Non-pigmented ciliary epithelial cell (primary cell): ENCODE measurements at regions not wholly inside any gene's neighbourhood (a gene's known extent, or its start where the extent isn't known, plus 50 kb on each side); places are given as distances from the start of the nearest gene placed in this dataset.
"Not testable (repeated sequence)": the region's sequence is repeated elsewhere in the genome, so short reads cannot be mapped to it uniquely, and the experiment has no call there.

Experiments
- DNase-seq: peaks from one replicate; pipeline ENCODE4 v3.0.0-alpha.2; 2010; ENCODE audit warnings: low read depth

DNA sequence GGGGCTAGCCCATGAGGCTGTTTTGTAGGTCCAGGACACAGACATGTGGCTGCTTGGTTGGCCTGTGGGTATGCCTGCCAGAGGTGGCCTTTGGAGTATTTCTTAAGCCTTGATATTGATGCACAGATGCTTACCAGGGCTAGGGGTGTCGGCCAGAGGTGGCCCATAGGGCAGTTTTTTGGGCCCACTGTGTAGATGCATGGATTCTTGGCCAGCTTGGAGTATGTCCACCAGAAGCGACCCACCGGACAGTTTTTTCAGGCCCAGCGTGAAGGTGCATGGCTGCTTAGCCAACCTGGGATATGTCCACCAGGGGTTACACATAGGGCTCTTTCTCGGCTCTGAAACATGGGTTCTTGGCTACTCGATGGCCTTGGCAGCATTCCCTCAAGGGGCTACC is 1199.1 kb downstream of the CNTNAP5 start:
- no peak for DNase-seq

- no peak for DNase-seq
These were observed 1199.7 kb downstream of the CNTNAP5 start for GRCh38 chr2:125224830-125225229.

DNA sequence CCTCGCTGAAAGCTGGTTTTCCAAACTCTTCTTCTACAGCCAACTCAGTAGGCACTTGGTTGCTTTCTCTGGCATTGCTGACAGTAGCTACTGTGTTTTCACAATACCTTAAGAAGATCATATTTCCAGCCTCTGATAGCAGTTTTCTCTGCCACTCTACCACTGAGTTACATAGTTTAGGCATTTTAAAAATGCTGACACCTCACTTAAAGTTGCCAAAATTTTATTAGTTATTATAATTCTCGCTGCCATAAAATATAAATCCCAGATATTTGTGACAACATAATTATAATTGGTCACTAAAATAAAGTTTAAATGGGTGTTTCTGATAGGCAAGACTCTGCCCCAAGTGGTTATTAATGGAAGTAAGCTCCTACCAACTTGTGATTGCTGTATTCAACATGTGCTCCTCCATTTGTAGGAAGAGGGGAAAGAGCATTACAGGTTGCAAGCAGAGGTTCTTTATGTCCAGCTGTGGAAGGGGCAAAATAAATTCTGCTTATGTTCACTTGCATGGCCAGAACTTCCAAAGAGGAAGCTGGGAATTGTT is 1202.8 kb downstream of the CNTNAP5 start:
- DNase-seq, result no peak

DNA sequence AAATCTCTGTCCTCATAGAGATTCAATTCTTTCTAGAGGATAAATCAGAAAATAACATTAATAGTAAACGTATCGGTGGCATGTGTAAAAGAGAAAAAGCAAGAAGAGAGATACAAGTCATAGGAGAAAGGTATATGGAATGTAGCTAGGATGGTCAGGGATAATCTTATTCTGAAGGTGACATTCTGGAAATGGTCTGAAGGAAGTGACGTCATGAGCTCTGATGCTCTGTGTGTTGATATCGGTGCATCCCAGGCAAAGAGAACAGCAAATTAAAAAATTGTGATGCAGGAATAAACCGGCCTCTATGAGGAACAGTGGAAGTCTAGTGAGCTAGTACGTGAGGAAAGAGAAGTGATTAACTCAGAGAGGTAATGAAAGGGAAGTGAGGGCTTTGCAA is 1215.8 kb downstream of the CNTNAP5 start:
- DNase-seq, result no peak

GRCh38 chr2:125243074-125243473 is 1218.0 kb downstream of the CNTNAP5 start:
- DNase-seq, result no peak

DNA sequence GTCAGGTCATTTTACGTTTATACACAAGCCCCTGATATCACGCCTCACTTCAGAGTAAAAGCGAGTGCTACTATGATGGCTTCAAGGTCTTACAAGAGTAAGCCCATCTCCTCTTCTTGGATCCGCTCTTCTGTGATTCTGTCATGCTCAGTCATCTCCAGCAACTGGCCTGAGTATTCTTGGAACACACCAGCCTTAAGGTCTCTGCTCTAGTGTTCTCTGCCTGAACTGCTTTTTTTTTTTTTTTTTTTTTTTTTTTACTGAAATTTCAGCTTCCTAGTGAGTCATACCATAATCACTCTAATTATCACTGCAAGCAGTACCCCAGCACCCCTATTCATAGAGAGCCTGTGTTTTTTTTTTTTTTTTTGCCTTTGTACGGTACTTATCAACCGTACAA is 1228.9 kb downstream of the CNTNAP5 start:
- no peak for DNase-seq

DNA sequence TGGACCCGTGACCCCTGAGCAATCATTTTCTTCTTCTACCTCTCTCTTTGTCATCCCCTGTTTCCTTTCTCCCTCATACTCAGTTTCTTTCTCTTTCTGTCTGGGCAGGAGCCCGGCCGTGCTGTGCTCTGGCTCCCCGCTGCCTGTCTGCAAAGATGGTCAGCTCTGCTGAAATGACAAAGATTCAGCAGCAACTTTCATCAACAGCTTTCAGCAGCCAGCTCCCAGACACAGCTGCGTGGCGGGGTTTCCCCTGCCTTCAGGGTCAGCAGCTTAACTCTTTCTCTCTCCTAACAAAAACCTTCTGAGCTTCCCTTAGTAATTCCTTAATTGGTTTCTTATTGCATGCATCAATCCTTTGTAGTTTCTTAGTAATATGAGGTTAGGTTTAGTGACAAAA is 1234.4 kb downstream of the CNTNAP5 start:
- no peak for DNase-seq

DNA sequence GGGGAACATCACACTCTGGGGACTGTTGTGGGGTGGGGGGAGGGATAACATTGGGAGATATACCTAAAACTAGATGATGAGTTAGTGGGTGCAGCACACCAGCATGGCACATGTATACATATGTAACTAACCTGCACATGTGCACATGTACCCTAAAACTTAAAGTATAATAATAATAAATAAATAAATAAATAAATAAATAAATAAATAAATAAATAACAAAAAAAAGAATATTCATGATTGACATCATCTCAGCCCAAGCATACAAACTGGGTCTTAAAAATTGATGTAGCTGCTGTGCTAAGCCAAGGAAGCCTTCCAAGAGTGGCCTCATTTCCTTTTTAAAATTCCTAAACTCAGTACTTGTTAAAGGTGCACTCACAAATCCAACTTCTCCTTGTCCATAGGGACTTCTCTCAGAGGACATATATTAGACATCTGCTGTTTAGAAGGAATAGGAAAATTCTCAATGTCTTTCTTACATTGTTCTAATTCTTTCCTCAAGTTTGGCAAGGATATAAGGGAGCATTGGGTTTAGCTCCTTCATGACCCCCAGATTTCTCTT is 1235.4 kb downstream of the CNTNAP5 start:
- not testable (repeated sequence) for DNase-seq

- DNase-seq, result no peak
These were observed 1239.4 kb downstream of the CNTNAP5 start for GRCh38 chr2:125264453-125264852.

DNA sequence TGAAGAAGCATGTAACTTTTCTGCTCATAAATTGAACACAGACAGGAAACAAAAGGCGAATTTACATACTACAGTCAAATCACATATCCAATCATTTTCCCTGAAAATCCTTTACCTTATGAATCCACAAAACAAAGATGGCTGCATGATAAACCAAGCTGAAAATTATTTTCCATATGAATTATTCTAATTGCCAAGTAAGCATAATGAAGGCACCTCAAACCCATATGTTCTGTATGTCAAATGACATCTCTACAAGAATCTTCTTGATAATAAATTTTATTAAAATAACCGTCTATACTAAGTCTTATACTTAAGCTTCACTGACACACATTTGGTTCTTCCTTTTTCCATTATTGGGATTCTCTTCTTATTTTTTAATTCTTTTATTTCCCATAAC is 1242.6 kb downstream of the CNTNAP5 start:
- DNase-seq, result no peak

DNA sequence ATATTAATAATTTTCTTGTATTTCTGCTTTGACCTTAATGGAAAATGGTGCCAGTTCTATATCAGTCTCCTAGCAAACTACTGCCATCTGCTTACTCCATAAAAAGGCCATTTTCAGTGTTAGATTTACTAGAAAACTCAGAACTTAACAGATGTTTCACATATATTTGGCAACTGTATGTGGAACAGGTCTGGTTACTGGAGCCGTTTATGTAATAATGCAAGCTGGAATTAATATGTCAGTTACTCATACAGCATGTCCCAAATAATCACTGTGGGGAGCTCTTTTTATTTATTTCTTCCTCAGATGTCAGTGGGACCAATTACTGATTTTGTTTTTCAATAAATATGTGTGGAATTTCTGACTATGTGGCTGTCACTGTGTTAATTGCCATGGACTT is 1247.6 kb downstream of the CNTNAP5 start:
- DNase-seq, result no peak

DNA sequence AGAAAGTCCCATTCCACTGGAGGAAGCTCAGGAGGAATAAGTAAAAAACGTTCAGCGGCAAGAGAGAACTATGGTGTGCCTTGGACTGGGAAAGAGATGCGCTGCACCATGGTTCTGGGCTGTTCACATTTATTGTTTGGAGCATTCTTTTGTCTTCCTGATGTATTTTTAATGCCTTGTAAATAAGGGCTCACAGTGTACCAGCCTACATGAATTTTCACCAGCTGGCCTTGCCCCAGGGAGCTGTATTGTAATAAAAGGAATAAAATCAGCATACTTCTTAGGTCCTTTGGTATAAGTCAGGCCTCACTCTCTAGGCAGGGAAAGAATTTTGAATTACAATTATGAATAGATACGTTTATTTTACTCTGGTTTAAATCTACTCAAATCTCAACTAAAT is 1249.6 kb downstream of the CNTNAP5 start:
- no peak for DNase-seq

DNA sequence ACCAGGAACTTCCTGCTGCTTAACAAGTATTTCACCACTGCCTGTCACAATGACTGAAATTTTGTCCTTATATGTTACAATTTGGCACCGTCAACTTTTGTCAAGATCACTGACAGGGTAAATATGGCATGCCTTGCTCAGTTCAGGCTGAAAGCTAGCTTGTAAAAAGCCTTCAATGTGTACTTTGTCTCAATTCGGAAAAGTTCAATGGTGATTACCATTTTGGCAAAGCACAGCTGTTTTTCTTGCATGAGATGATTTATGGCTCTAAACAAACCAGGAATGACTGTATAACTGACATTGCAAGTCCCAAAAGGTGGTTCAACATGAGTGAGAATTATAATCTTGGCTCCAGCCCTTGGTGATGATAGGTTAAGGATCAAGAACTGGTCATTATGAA is 1255.2 kb downstream of the CNTNAP5 start:
- DNase-seq, result no peak

DNA sequence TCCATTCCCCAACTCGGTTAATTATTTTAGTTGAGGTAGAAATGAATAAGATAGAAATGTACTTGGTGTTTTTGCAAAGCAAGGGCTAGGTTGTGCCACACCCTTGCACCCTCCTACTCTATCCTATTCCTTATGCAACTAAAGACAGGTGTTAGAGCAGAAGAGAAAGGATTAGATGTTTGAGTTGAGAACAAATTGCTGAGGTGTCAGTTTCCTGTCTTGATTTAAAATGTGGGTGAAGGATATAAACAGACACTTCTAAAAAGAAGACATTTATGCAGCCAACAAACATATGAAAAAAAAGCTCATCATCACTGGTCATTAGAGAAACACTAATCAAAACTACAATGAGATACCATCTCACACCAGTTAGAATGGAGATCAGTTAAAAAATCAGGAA is 1256.2 kb downstream of the CNTNAP5 start:
- DNase-seq, result no peak

DNA sequence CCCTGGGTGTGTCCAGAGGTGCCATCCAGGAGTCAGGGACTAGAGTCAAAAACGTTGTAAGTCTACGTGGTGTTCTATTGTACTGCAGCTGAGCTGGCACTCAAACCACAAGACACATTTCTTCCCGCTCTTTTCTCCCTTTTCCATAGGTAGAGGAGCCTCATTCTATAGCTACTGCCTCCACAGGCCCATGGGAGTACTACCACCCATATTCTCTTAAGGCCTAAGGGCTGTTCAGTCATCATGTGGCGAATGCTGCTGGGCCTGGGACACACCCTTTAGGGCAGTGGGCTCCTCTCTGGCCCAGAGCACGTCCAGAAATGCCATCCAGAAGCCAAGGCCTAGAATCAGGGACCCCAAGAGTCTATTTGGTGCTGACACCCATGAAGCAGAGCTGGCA is 1271.7 kb downstream of the CNTNAP5 start:
- no peak for DNase-seq

DNA sequence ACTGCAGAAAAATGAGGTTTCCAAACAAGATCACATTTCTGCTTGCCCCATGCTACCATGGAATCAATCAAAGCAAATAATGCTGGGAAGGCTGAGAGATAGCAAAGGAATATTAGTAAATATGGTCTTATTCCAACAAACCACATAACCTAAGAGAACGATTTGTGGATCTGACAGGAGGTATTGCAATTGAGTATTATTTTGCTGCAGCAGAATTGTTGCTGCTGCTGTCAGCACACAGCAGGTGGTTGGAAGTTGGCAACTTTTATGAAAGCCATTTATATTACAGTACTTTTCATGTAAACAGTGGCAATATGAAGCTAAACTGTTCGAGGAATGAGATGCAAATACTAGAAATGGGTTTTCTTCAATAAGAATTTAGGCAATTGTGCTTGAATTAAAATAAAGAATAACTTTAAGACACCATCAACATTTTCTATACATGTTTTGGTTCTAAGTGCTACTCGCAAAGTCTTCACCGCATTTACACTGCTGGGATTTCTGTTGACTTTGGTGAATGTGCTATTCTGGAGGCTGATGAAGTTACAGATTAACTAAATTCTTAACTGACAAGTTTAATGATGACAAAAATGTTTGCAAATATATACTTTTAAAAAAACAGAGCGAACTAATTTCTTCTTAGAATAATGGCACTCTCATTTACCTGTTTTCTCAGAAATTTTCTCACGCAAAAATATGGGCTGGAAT is 1285.7 kb downstream of the CNTNAP5 start:
- DNase-seq, result no peak

DNA sequence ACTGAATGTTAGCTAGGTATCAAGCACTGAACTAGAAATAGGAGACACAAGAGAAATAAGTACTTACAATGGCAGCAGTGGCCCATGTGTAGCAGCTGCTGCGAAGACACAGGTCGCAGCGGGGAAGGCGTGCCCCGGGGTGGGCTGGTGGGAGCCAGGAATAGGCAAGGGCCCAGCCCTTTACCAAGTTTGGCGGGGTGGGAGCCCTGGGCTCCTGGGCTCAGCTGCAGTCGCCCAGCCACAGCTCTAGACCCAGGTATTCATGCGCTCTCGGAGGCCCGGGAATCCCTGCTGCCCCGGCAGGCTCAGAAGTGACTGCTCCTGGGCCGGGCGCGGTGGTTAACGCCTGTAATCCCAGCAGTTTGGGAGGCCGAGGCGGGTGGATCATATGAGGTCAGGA is 1287.3 kb downstream of the CNTNAP5 start:
- no peak for DNase-seq

DNA sequence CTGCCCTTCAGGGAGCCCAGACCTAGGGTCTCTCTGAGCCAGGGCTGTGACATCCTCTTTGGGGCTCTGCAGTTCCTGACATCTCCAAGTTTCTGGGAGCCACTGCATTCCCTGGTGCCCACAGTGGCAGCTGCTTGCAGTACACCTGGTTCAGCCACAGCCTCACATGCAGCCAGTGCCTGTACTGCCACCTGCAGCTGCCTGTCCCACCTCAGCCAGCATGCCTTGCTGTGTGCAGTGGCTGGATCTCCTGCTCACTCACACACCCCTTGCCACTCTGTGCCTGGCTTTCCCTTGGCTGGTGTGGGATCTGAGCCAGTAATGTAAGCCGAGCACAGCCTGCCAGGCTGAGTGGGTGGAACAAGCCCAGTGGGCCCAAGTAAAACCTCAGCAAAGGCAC is 1288.7 kb downstream of the CNTNAP5 start:
- no peak for DNase-seq

GRCh38 chr2:125318740-125319139 is 1293.7 kb downstream of the CNTNAP5 start:
- DNase-seq, result no peak

DNA sequence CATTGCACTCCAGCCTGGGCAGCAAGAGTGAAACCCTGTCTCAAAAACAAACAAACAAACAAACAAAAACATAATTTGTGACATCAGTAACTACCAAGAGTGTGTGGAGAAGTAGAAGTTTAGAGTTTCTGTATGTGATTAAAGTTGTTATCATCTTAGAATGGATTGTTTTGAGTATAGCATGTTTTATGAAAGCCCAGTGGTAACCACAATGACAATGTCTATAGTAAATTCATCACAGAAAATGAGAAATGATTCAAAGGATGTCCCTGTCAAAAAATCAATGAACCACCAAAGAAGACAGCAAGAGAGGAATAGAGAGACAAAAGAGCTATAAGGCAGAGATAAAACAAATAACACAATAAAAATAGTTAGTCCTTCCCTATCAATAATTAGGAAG is 1299.2 kb downstream of the CNTNAP5 start:
- DNase-seq, result no peak

GRCh38 chr2:125330133-125330532 is 1305.0 kb downstream of the CNTNAP5 start:
- DNase-seq, result no peak

- DNase-seq, result no peak
These were observed 1314.6 kb upstream of the GYPC start for GRCh38 chr2:125341353-125341752.

DNA sequence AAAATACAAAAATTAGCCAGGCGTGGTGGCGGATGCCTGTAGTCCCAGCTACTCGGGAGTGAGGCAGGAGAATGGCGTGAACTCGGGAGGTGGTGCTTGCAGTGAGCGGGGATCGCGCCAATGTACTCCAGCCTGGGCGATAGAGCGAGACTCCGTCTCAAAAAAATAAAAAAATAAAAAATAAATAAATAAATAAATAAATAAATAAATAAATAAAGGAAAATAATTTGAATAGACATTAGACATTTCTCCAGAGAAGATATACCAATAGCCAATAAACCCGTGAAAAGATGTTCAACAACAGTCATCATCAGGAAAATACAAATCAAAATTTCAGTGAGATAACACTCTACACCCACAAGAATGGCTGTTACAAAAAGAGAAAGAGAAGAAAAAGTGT is 1302.4 kb upstream of the GYPC start:
- DNase-seq, result not testable (repeated sequence)
